Lung (tissue), 11 donors: ENCODE measurements at regions not wholly inside any gene's neighbourhood (a gene's known extent, or its start where the extent isn't known, plus 50 kb on each side); places are given as distances from the start of the nearest gene placed in this dataset.
A peak's percentile ranks its signal among the peaks of the same experiment; 100 is the strongest.

Experiments used
- ATAC-seq: fragments of 200-7000 bp; cut with Tn5 transposase; one replicate; pipeline ENCODE4 v1.9.1; 2020; ENCODE audit warnings: moderate number of reproducible peaks; ENCODE audit not compliant: insufficient read depth, low FRiP score
- DNase-seq, 3 donors: peaks; one replicate each; pipeline ENCODE4 v3.0.0-alpha.2; 2013 to 2017
- H3K27ac ChIP-seq, 2 donors: one replicate each; pipeline ENCODE4 v1.5.1; 2013; ENCODE audit warnings: mild to moderate bottlenecking in 2 of 2, moderate library complexity in 2 of 2, control low read depth in 1 of 2, inconsistent platforms in 1 of 2, low read depth in 1 of 2, low read length in 1 of 2
- H3K27me3 ChIP-seq, 3 donors: one replicate each; pipeline ENCODE4 v1.5.1; 2013; ENCODE audit warnings: low read length in 2 of 3; ENCODE audit not compliant: control insufficient read depth in 3 of 3, insufficient read depth in 3 of 3
- H3K36me3 ChIP-seq, 4 donors: one replicate each; pipeline ENCODE4 v1.5.1; 2013; ENCODE audit warnings: low read length in 4 of 4, mild to moderate bottlenecking in 1 of 4, moderate library complexity in 1 of 4; ENCODE audit not compliant: control insufficient read depth in 4 of 4, insufficient read depth in 4 of 4
- H3K4me1 ChIP-seq, 5 donors: one replicate each; pipeline ENCODE4 v1.5.1; 2013; ENCODE audit warnings: low read length in 5 of 5, mild to moderate bottlenecking in 2 of 5, moderate library complexity in 1 of 5; ENCODE audit not compliant: control insufficient read depth in 5 of 5, insufficient read depth in 5 of 5
- H3K4me3 ChIP-seq: one replicate; pipeline ENCODE4 v1.5.1; 2013; ENCODE audit warnings: mild to moderate bottlenecking, control low read depth, moderate library complexity
- H3K9ac ChIP-seq, 2 donors: one replicate each; pipeline ENCODE4 v1.5.1; 2013; ENCODE audit warnings: low read length in 2 of 2, control low read depth in 1 of 2; ENCODE audit not compliant: insufficient read depth in 1 of 2
- H3K9me3 ChIP-seq, 4 donors: one replicate each; pipeline ENCODE4 v1.5.1; 2013; ENCODE audit warnings: low read length in 3 of 4, mild to moderate bottlenecking in 1 of 4, moderate library complexity in 1 of 4; ENCODE audit not compliant: control insufficient read depth in 4 of 4, insufficient read depth in 3 of 4
- WGBS, 2 donors: extraction: QIAGEN DNeasy Blood & Tissue Kit; methylation state at CpG; one replicate each; pipeline ENCODE4 v1.1.7; 2013; 5-methylcytosine and 5-hydroxymethylcytosine counted together
- TF ChIP-seq, protein P1 (sequence below): IDR thresholded peaks from 2 replicates; pipeline ENCODE4 v1.5.1; 2012; ENCODE audit warnings: mild to moderate bottlenecking; ENCODE audit errors: control extremely low read depth, extremely low read depth
- donor health status: control.
- donor health status: control.
- donor health status: Bipolar disorder and iron deficiency.
- donor health status: healthy.
- donor health status: DM: yes; HTN: yes; CAD: no.

DNA sequence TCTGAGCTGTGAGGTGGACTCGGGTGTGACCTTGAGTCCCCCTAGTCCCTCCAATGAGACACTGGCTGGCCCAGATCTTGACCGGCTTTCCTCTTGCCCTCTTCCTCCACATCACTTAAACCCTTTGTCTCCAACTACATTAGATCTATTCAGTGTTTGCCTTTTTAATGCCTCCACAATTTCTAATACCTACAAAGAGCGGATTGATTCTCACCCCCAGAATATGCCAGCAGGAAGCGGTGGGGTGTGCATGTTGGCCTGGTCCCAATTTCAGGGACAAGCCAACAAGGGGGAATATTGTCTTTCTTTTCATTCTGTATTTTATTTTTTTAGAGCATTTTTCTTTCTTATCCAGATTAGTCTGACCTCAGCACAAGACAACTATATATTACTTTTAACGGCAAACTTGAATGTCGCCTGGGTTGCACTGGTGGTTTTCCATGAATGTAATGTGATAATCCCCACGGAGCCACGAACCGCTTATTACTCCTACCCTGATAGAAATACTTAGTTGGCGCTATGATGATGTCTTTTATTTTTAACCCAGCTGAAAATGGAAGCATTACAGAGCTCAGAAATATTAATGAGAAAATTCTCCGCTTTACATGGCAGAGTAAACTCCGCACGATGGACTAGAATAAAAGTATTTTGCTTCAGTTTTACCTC lies 68.5 kb upstream of the MYO10 start:
- no peaks in the 10 kb centered on the region for H3K27me3 ChIP-seq
- H3K4me3 ChIP-seq: no peak overlapping the region
- no peaks in the 10 kb centered on the region for H3K9me3 ChIP-seq
- ATAC-seq: no peak
- TF ChIP-seq, protein P1, sequence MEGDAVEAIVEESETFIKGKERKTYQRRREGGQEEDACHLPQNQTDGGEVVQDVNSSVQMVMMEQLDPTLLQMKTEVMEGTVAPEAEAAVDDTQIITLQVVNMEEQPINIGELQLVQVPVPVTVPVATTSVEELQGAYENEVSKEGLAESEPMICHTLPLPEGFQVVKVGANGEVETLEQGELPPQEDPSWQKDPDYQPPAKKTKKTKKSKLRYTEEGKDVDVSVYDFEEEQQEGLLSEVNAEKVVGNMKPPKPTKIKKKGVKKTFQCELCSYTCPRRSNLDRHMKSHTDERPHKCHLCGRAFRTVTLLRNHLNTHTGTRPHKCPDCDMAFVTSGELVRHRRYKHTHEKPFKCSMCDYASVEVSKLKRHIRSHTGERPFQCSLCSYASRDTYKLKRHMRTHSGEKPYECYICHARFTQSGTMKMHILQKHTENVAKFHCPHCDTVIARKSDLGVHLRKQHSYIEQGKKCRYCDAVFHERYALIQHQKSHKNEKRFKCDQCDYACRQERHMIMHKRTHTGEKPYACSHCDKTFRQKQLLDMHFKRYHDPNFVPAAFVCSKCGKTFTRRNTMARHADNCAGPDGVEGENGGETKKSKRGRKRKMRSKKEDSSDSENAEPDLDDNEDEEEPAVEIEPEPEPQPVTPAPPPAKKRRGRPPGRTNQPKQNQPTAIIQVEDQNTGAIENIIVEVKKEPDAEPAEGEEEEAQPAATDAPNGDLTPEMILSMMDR: no peak
- H3K4me1 ChIP-seq: no peaks in the 10 kb centered on the region
- no peak overlapping the region for H3K9ac ChIP-seq
- WGBS, 2 donors: 89 to 94% methylated on average over 13 of the region's 13 CpGs
- H3K36me3 ChIP-seq: no peaks in the 10 kb centered on the region
- no peak overlapping the region for H3K27ac ChIP-seq
- no peak for DNase-seq

DNA sequence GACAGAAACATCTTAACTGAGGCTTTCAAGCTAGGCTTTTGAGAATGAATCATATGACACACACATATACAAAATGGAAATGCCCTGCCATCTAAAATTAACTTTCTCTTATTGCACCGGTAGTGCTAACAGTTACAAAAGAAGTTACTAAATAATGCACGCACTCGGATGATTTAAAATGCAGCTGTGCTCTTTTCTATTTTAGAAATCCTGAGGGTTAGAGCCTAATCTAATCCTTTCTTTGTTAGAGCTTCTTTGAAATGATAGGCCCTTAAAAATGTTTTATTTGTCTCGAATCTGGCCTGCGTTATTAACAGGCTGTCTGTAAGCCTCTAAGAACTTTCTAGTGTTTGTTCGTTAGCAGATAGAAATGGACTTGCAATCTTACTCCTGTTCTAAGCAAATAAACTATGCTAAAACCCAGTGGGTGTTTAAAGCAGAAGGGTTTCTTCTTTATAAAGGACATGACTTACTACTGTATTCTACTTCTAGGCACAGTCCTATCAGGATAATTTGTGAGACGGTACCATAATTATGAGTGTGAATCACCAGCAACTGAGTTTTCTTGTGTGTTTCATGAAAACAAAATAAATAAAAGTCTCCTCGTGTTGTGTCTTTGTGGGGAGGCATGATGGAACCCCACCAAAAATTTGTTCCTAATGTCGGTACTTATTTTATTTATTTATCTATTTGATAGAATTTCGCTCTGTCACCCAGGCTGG lies 69.2 kb upstream of the MYO10 start:
- Histone ChIP-seq H3K27ac (no peak overlapping the region), H3K9me3 (no peaks in the 10 kb centered on the region), H3K36me3 (no peaks in the 10 kb centered on the region), H3K4me3 (no peak overlapping the region), H3K4me1 (no peaks in the 10 kb centered on the region), H3K27me3 (no peaks in the 10 kb centered on the region), H3K9ac (no peak overlapping the region)
- no peak for ATAC-seq
- DNase-seq: peak in 2 of 3 donors; percentile 29 to 35
- WGBS, 2 donors: 72 to 87% methylated on average over 10 of the region's 10 CpGs
- TF ChIP-seq, protein P1: no peak

- Histone ChIP-seq H3K4me3 (no peak overlapping the region), H3K4me1 (no peaks in the 10 kb centered on the region), H3K27me3 (no peaks in the 10 kb centered on the region), H3K9me3 (no peaks in the 10 kb centered on the region), H3K27ac (no peak overlapping the region), H3K36me3 (no peaks in the 10 kb centered on the region), H3K9ac (no peak overlapping the region)
- WGBS, 2 donors: 87 to 89% methylated on average over 3 of the region's 3 CpGs
- TF ChIP-seq, protein P1: no peak
- DNase-seq (no peak), ATAC-seq (no peak)
Observed at GRCh38 chr5:17012289-17012688, 76.2 kb upstream of the MYO10 start.
